Gastrocnemius medialis (tissue), 4 donors: ENCODE measurements at regions not wholly inside any gene's neighbourhood (a gene's known extent, or its start where the extent isn't known, plus 50 kb on each side); places are given as distances from the start of the nearest gene placed in this dataset.

ENCODE experiments used
- POLR2A ChIP-seq, 2 donors: fragments of 450-650 bp; IDR thresholded peaks; one replicate each; pipeline ENCODE4 v1.6.1; 2017; ENCODE audit warnings: antibody characterized with exemption in 2 of 2, mild to moderate bottlenecking in 2 of 2, moderate library complexity in 2 of 2
- TF ChIP-seq, protein P1 (sequence below), 5 experiments: fragments of 450-650 bp in 3 of 5; fragments of 200-600 bp in 2 of 5; sonication (generic) in 2 of 5; IDR thresholded peaks in 4 of 5; conservative IDR thresholded peaks in 1 of 5; 1 replicate in 4 of 5; 2 replicates in 1 of 5; pipeline ENCODE4 v1.5.1; 2016 to 2019; ENCODE audit warnings: antibody characterized with exemption in 5 of 5, mild to moderate bottlenecking in 3 of 5, moderate library complexity in 3 of 5

DNA sequence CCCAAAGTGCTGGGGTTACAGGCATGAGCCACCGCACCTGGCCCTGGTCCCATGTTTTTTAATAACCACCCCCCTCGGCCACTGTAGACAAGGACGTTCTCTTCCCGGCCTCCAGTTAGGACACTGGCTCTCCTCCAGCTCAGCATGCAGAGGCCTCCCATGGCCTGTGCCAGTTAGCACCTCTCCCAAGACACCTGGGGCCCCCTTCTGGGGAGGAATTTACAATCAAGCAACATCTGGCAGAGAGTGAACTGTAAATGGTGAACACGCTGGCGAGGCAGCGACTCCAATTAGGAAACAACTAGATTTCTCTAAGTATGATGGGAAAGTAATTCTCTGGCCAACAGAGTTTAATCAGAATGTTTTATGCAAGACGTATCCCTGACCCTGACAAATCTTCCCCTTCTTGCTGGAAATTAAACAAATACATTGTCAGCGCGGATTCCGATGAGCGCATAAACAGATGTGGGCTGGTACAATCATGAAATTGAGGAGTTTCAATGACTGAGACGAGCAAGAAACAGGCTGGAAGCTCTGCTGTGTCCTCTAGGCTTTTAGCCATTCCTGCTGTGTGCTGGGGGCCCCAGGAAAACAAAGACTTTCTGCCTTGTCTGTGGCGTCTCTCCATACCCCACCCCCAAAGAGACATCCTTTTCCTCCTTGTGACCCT, 61.7 kb upstream of the DLK1 start:
- TF ChIP-seq, protein P1, sequence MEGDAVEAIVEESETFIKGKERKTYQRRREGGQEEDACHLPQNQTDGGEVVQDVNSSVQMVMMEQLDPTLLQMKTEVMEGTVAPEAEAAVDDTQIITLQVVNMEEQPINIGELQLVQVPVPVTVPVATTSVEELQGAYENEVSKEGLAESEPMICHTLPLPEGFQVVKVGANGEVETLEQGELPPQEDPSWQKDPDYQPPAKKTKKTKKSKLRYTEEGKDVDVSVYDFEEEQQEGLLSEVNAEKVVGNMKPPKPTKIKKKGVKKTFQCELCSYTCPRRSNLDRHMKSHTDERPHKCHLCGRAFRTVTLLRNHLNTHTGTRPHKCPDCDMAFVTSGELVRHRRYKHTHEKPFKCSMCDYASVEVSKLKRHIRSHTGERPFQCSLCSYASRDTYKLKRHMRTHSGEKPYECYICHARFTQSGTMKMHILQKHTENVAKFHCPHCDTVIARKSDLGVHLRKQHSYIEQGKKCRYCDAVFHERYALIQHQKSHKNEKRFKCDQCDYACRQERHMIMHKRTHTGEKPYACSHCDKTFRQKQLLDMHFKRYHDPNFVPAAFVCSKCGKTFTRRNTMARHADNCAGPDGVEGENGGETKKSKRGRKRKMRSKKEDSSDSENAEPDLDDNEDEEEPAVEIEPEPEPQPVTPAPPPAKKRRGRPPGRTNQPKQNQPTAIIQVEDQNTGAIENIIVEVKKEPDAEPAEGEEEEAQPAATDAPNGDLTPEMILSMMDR (IDR thresholded peaks at IDR 0.05 in 4 of 5, conservative IDR thresholded peaks at IDR 0.05 in 1 of 5): no peak
- TF ChIP-seq POLR2A (IDR thresholded peaks at IDR 0.05): no peak
